B cell (primary cell): ENCODE measurements at regions not wholly inside any gene's neighbourhood (a gene's known extent, or its start where the extent isn't known, plus 50 kb on each side); places are given as distances from the start of the nearest gene placed in this dataset.

ENCODE experiments used
- CTCF ChIP-seq: fragments of 200-600 bp; IDR thresholded peaks from one replicate; pipeline ENCODE4 v1.8.0; 2022; ENCODE audit warnings: antibody characterized with exemption, mild to moderate bottlenecking
- EZH2 ChIP-seq: IDR thresholded peaks from 2 replicates; pipeline ENCODE4 v1.6.1; 2012; ENCODE audit warnings: borderline replicate concordance, low read depth, mild to moderate bottlenecking, moderate library complexity, low read length; ENCODE audit not compliant: insufficient read depth, poor library complexity, severe bottlenecking

GRCh38 chrX:65920620-65921019, 119.3 kb downstream of the VSIG4 start:
- no peak for TF ChIP-seq CTCF
- TF ChIP-seq EZH2, result no peak
